HG02623 (cell line): ENCODE measurements at regions not wholly inside any gene's neighbourhood (a gene's known extent, or its start where the extent isn't known, plus 50 kb on each side); places are given as distances from the start of the nearest gene placed in this dataset.

Experiments
- ATAC-seq: cut with Tn5 transposase; IDR thresholded peaks from one replicate; pipeline ENCODE4 v1.9.1; 2021; ENCODE audit warnings: moderate library complexity; ENCODE audit not compliant: unreplicated experiment

DNA sequence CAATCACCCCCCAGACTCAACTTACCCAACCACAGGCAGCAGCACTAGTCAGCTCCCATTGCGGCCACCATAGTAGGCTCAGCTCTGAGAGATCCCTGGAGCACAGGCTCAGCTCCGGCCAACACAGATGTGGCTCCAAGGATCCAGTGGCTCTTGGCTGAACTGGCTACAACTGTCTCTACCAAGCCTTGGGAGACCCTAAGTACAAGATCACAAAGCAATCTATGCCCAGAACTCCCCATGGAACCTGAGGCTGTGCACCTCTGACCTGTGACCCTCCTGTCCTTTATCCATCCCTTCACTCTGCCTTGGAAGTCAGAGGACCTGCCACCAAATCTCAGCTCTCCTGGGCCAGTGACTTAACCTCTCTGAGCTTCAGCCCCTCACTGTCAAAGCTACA lies 61.8 kb upstream of the GJB5 start:
- ATAC-seq, result no peak

DNA sequence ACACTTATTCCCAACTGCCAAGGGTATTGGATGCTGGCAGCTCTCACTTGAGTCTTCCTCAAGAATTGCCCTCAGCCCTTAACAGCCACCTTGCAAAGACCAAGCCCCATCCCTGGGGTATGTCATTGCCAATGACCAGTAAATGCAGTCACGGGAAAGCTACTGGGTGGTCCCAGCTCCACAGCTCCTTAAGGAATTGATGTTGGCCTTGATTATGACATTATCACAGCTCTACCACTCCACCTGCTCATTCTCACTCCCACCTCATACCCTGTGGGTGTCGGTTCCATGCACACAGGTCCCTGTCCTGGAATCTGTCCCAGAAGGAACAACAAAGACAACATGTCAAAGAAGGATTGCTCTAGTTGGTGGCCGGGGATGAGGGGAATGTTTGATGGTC lies 60.5 kb upstream of the GJB5 start:
- ATAC-seq, result no peak

DNA sequence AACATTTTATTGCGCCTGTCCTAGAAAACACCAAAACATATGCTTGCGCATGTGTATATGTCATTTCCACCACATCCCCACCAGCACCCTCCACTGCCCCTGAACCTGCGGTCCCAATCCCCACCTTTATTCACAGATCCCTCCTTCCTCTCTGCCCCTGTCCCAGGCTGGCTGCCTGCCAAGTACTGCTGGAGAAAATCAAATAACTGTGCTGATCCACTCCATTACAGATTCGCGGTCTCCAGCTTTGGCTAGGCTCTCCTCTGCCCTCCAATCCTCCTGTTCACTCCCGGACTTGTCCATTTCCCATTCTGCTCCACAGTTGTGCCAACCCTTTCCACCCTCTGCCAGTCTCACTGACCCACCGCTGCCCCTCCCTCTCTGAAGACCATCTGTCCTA lies 59.3 kb upstream of the GJB5 start:
- ATAC-seq, result no peak

DNA sequence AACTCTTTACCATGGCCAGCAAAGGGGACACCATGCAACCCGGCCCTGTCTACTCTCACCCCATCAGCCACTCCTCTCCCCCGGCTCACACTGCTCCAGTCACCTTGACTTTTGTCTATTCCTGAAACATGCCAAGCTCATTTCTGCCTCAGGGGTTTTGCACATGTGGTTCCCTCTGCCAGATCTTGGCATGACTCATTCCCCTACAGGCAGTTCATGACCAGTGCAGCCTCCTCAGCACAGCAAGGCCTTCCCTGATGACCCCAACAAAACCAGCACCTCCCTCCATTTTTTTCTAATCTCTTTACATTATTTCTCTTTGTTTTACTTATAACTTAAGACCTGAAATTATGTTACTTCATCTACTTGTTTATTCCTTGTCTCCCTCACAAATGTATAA lies 58.6 kb upstream of the GJB5 start:
- no peak for ATAC-seq

DNA sequence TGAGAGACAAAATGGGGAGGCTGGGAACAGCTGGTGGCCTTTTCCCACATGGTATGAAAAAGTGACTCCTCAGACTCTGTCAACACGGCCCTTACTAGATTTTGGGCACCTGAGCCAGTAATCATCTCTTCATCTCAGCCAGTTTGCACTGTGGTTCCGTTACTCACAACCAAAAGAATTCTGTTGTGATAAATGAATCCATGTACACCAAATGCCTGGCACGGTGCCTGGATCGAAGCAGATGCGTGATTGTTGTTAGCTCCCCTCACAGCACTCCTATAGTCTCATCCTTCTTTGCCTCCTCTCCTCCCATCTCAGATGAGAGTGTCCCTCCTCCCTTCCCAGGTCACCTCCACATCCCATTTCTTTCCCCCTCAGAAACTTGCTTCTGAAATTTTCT lies 57.9 kb upstream of the GJB5 start:
- no peak for ATAC-seq

DNA sequence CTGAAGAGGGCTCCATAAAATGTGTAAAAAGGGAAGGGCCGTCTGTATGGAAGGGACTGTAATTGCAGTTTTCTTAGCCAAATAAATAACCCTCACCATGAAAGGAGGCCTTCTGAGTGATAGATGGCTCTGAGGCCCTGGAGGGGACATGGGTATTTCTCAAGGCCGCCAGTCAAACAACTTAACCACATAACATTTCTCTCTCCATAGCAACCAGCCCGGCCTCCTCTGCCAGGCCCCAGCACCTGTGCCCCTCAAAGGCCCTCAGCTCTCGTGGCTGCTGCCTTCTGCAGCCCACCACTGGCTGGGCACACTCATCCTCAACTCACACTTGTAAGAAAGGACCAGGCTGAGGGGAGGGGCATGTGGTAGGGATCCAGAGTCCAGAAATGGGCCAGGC lies 57.0 kb upstream of the GJB5 start:
- ATAC-seq, result no peak

DNA sequence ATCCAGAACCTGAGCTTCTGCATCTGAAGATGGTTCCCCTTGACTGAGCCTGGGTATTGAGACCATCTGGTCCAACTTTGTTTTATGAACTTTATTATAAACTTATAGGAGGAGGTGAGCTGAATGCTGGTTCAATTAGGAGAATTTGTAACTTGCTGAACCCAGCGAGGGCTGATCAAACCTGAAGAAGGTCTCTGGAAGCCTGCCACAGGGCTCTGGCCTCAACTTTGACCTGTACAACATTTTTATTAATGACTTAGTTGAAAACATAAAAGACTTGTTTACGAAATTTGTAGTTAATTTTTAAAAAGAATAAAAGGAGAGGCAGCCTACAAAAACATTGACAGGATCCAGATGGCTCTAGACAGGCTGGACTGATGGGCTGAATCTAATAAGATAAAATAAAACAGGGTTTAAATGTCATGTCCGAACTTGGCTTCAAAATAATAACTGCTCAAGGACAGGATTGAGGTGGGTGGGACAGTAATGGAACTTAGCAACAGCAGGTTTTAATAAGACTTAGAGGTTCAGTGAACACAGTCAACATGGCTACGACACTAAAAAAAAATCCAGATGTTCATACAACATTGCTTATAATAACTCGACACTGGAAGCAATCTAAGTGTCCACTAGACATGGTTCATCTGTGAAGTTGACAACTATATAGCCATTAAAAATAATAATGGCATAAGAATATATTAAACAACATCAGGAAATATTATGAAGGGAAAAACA lies 53.4 kb upstream of the GJB5 start:
- ATAC-seq, result no peak
